Fibroblast of lung (primary cell): ENCODE measurements at regions not wholly inside any gene's neighbourhood (a gene's known extent, or its start where the extent isn't known, plus 50 kb on each side); places are given as distances from the start of the nearest gene placed in this dataset.

Source experiments
- EZH2 ChIP-seq: IDR thresholded peaks from 2 replicates; pipeline ENCODE4 v1.5.1; 2012; ENCODE audit warnings: low read length, control low read depth, mild to moderate bottlenecking; ENCODE audit errors: missing control alignments
- TF ChIP-seq, protein P1 (sequence below), 2 donors: IDR thresholded peaks in 1 of 2; conservative IDR thresholded peaks in 1 of 2; 1 replicate in 1 of 2; 2 replicates in 1 of 2; pipeline ENCODE4 v1.5.1; 2011 to 2012; ENCODE audit warnings: low read length in 2 of 2, control low read depth in 1 of 2, inconsistent platforms in 1 of 2, low read depth in 1 of 2, mild to moderate bottlenecking in 1 of 2

DNA sequence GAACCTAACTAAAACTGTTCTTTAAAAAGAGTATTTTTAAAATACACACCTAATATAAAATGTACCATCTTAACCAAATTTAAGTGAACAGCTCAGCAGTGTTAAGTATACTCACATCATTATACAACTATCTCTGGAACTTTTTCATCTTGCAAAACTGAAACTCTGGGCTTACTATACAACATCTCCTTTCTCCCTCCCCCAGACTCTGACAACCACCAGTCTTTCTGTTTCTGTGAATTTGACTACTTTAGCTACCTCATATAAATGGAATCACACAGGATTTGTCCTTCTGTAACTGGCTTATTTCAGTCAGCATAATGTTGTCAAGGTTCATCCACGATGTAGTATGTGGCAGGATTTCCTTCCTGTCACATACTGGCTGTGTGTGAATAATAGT is 93.5 kb downstream of the FOXD1 start:
- TF ChIP-seq, protein P1, sequence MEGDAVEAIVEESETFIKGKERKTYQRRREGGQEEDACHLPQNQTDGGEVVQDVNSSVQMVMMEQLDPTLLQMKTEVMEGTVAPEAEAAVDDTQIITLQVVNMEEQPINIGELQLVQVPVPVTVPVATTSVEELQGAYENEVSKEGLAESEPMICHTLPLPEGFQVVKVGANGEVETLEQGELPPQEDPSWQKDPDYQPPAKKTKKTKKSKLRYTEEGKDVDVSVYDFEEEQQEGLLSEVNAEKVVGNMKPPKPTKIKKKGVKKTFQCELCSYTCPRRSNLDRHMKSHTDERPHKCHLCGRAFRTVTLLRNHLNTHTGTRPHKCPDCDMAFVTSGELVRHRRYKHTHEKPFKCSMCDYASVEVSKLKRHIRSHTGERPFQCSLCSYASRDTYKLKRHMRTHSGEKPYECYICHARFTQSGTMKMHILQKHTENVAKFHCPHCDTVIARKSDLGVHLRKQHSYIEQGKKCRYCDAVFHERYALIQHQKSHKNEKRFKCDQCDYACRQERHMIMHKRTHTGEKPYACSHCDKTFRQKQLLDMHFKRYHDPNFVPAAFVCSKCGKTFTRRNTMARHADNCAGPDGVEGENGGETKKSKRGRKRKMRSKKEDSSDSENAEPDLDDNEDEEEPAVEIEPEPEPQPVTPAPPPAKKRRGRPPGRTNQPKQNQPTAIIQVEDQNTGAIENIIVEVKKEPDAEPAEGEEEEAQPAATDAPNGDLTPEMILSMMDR (conservative IDR thresholded peaks at IDR 0.05 in 1 of 2, IDR thresholded peaks at IDR 0.05 in 1 of 2; ENCODE audit: low read depth in 1 of 2, low read length in 2 of 2), result no peak
- no peak for TF ChIP-seq EZH2
